CD4-positive, alpha-beta memory T cell (primary cell): ENCODE measurements at regions not wholly inside any gene's neighbourhood (a gene's known extent, or its start where the extent isn't known, plus 50 kb on each side); places are given as distances from the start of the nearest gene placed in this dataset.

ENCODE experiments used
- CTCF ChIA-PET: fragments of 350-600 bp; sonication (Branson Sonifier 250); formaldehyde crosslinking; loops from one replicate; lab custom pipeline; 2021; ENCODE audit warnings: inconsistent platforms; ENCODE audit not compliant: partially characterized antibody; lab: Charles Lee
- POLR2A ChIA-PET: fragments of 350-600 bp; sonication (Branson Sonifier 250); formaldehyde crosslinking; loops from one replicate; lab custom pipeline; 2021; ENCODE audit not compliant: partially characterized antibody; lab: Charles Lee
- DNase-seq, 5 donors: peaks; one replicate each; pipeline versions ENCODE4 v3.0.0 to v3.0.0-alpha.2; 2020 to 2022; ENCODE audit warnings: mixed read lengths in 1 of 5
- H3K27ac ChIP-seq: one replicate; pipeline ENCODE4 v1.7.0; 2013; ENCODE audit warnings: low read depth, low read length
- H3K27me3 ChIP-seq: 2 replicates; pipeline ENCODE4 v1.7.0; 2013; ENCODE audit warnings: mild to moderate bottlenecking, low read length, moderate library complexity; ENCODE audit not compliant: insufficient read depth
- H3K36me3 ChIP-seq: 2 replicates; pipeline ENCODE4 v1.7.0; 2013; ENCODE audit warnings: mild to moderate bottlenecking, low read length, moderate library complexity; ENCODE audit not compliant: insufficient read depth
- H3K4me1 ChIP-seq: 2 replicates; pipeline ENCODE4 v1.7.0; 2013; ENCODE audit warnings: mild to moderate bottlenecking, low read length, moderate library complexity; ENCODE audit not compliant: insufficient read depth
- H3K4me3 ChIP-seq, 2 donors: one replicate each; pipeline ENCODE4 v1.7.0; 2013; ENCODE audit warnings: low read length in 2 of 2, mild to moderate bottlenecking in 1 of 2
- H3K9me3 ChIP-seq, 2 donors: one replicate each; pipeline ENCODE4 v1.7.0; 2013; ENCODE audit warnings: low read length in 2 of 2, control low read depth in 1 of 2; ENCODE audit not compliant: control insufficient read depth in 1 of 2
- H3K27ac Mint-ChIP-seq, 7 donors: one replicate each; pipeline ENCODE4 v1.8.0; 2020 to 2021; ENCODE audit warnings: mixed read lengths in 7 of 7, mild to moderate bottlenecking in 6 of 7, inconsistent platforms in 3 of 7, moderate library complexity in 3 of 7
- H3K27me3 Mint-ChIP-seq, 2 donors: one replicate each; pipeline ENCODE4 v1.8.0; 2020 to 2021; ENCODE audit warnings: mixed read lengths in 2 of 2
- H3K36me3 Mint-ChIP-seq, 2 donors: one replicate each; pipeline ENCODE4 v1.8.0; 2020 to 2021; ENCODE audit warnings: mixed read lengths in 2 of 2, inconsistent platforms in 1 of 2, mild to moderate bottlenecking in 1 of 2
- H3K4me1 Mint-ChIP-seq, 4 donors: one replicate each; pipeline ENCODE4 v1.8.0; 2020 to 2021; ENCODE audit warnings: mixed read lengths in 4 of 4, mild to moderate bottlenecking in 1 of 4
- H3K4me3 Mint-ChIP-seq, 8 donors: one replicate each; pipeline ENCODE4 v1.8.0; 2020 to 2021; ENCODE audit warnings: mixed read lengths in 8 of 8, mild to moderate bottlenecking in 7 of 8, moderate library complexity in 6 of 8, inconsistent platforms in 3 of 8
- H3K9me3 Mint-ChIP-seq, 8 donors: one replicate each; pipeline ENCODE4 v1.8.0; 2020 to 2021; ENCODE audit warnings: mixed read lengths in 8 of 8, mild to moderate bottlenecking in 5 of 8, inconsistent platforms in 3 of 8, moderate library complexity in 1 of 8
- intact Hi-C: fragments of 100-400 bp; cut with micrococcal nuclease; formaldehyde crosslinking; loops from one replicate; pipeline ENCODE4 v1.15.1; 2023

GRCh38 chr2:14445670-14446069 is 186.8 kb upstream of the LRATD1 start:
- intact Hi-C loops, result no loop called here
- Histone ChIP-seq H3K4me1 (no peaks in the 10 kb centered on the region), H3K4me3 (no peak overlapping the region), H3K36me3 (no peaks in the 10 kb centered on the region), H3K9me3 (no peaks in the 10 kb centered on the region), H3K27me3 (no peaks in the 10 kb centered on the region), H3K27ac (no peak overlapping the region)
- no peak overlapping the region for H3K4me3 Mint-ChIP-seq
- POLR2A ChIA-PET, result no interaction called here
- no peaks in the 10 kb centered on the region for H3K27me3 Mint-ChIP-seq
- peaks cover 0 to 9% (median 3%) of the 10 kb centered on the region in 8 donors for H3K9me3 Mint-ChIP-seq
- H3K4me1 Mint-ChIP-seq, result no peaks in the 10 kb centered on the region
- DNase-seq, result no peak
- H3K27ac Mint-ChIP-seq, result no peak overlapping the region
- CTCF ChIA-PET, result no interaction called here
- no peaks in the 10 kb centered on the region for H3K36me3 Mint-ChIP-seq

DNA sequence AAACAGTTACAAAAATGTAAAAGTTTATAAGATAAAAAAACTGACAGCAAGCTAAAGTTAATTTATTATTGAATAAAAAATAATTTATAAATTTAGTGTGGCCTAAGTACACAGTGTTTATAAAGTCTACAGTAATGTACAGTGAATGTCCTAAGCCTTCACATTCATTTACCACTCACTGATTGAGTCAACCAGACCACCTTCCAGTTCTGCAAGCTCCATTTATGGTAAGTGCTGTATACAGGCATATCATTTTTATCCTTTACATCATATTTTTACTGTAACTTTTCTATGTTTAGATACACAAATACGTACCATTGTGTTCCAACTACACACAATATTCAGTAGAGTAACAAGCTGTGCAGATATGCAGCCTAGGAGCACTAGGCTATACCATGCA is 184.2 kb upstream of the LRATD1 start:
- Mint-ChIP-seq H3K27me3 (no peaks in the 10 kb centered on the region), H3K4me1 (no peaks in the 10 kb centered on the region), H3K36me3 (no peaks in the 10 kb centered on the region), H3K9me3 (peaks cover 0 to 11% (median 3%) of the 10 kb centered on the region in 8 donors), H3K27ac (no peak overlapping the region), H3K4me3 (no peak overlapping the region)
- DNase-seq, result no peak
- H3K27ac ChIP-seq, result no peak overlapping the region
- CTCF ChIA-PET, result no interaction called here
- H3K9me3 ChIP-seq, result no peaks in the 10 kb centered on the region
- H3K27me3 ChIP-seq, result no peaks in the 10 kb centered on the region
- POLR2A ChIA-PET, result no interaction called here
- no peaks in the 10 kb centered on the region for H3K36me3 ChIP-seq
- intact Hi-C loops, result no loop called here
- H3K4me1 ChIP-seq, result no peaks in the 10 kb centered on the region
- no peak overlapping the region for H3K4me3 ChIP-seq

- H3K4me3 ChIP-seq, result no peak overlapping the region
- intact Hi-C loops, result no loop called here
- Mint-ChIP-seq H3K36me3 (no peaks in the 10 kb centered on the region), H3K4me3 (no peak overlapping the region), H3K27me3 (no peaks in the 10 kb centered on the region), H3K27ac (no peak overlapping the region), H3K9me3 (peaks cover 0 to 14% (median 3%) of the 10 kb centered on the region in 8 donors), H3K4me1 (no peaks in the 10 kb centered on the region)
- H3K27ac ChIP-seq, result no peak overlapping the region
- DNase-seq, result no peak
- ChIA-PET CTCF (no interaction called here), POLR2A (no interaction called here)
- no peaks in the 10 kb centered on the region for H3K36me3 ChIP-seq
- H3K9me3 ChIP-seq, result no peaks in the 10 kb centered on the region
- H3K4me1 ChIP-seq, result no peaks in the 10 kb centered on the region
- no peaks in the 10 kb centered on the region for H3K27me3 ChIP-seq
Measured at GRCh38 chr2:14451312-14451711, 181.2 kb upstream of the LRATD1 start.

- intact Hi-C loops, result no loop called here
- CTCF ChIA-PET, result no interaction called here
- no peak for DNase-seq
- POLR2A ChIA-PET, result no interaction called here
- no peak overlapping the region for H3K4me3 Mint-ChIP-seq
- no peaks in the 10 kb centered on the region for H3K36me3 Mint-ChIP-seq
- H3K4me1 Mint-ChIP-seq, result no peaks in the 10 kb centered on the region
- no peaks in the 10 kb centered on the region for H3K27me3 ChIP-seq
- no peaks in the 10 kb centered on the region for H3K9me3 ChIP-seq
- H3K4me3 ChIP-seq, result no peak overlapping the region
- no peak overlapping the region for H3K27ac ChIP-seq
- no peaks in the 10 kb centered on the region for H3K27me3 Mint-ChIP-seq
- H3K27ac Mint-ChIP-seq, result no peak overlapping the region
- no peaks in the 10 kb centered on the region for H3K36me3 ChIP-seq
- H3K9me3 Mint-ChIP-seq, result peaks cover 0 to 14% (median 3%) of the 10 kb centered on the region in 8 donors
- no peaks in the 10 kb centered on the region for H3K4me1 ChIP-seq
Measured at GRCh38 chr2:14454202-14454601, 178.3 kb upstream of the LRATD1 start.

DNA sequence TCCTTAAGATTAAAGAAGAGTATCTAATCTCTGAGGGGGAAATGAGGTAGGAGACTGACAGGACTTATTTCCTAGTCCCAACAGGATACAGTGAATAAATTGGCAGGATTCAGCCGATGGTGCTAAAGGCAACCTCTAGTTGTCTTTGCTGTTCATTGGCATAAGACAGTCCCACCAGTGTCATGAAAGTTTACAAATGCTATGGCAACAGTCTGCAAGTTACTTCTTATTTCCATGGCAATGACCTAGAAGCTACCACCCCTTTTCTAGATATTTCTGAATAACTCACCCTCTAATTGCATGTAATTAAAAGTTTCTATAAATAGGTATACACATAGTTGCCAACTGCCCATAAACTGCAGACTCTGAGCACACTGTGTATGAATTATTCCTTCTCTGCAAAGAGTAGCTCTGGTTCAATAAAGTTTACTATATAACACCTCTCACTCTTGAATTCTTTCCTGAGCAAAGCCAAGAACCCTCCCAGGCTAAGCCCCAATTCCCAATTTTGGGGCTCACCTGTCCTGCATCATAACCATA is 172.7 kb upstream of the LRATD1 start:
- H3K36me3 Mint-ChIP-seq, result no peaks in the 10 kb centered on the region

DNA sequence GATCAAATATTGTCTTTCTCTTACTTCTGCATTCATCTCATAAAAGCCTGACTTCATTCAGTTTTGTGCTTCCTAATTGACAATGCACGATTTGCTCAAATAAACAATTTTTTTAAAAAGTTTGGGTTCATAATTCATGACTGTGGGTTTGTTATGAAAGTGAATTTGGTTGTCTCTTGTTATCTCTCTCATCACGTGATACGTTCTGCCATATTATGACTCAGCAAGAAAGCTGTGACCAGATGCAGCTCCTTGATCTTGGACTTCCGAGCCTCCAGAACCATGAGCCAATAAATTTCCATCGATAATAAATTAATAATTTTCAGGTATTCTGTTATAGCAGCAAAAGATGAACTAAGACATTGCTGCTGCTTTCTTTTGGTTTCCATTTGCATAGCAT is 156.5 kb upstream of the LRATD1 start:
- Mint-ChIP-seq H3K4me1 (no peaks in the 10 kb centered on the region), H3K36me3 (no peaks in the 10 kb centered on the region), H3K27ac (no peak overlapping the region), H3K9me3 (peaks cover 0 to 5% (median 2%) of the 10 kb centered on the region in 8 donors), H3K4me3 (no peak overlapping the region), H3K27me3 (no peaks in the 10 kb centered on the region)
- ChIA-PET CTCF (no interaction called here), POLR2A (no interaction called here)
- Histone ChIP-seq H3K27ac (no peak overlapping the region), H3K36me3 (no peaks in the 10 kb centered on the region), H3K9me3 (no peaks in the 10 kb centered on the region), H3K4me1 (no peaks in the 10 kb centered on the region), H3K4me3 (no peak overlapping the region), H3K27me3 (no peaks in the 10 kb centered on the region)
- intact Hi-C loops, result no loop called here
- DNase-seq, result no peak

More for the DNA sequence above, 172.7 kb upstream of the LRATD1 start:
- Histone ChIP-seq H3K4me1 (no peaks in the 10 kb centered on the region), H3K36me3 (no peaks in the 10 kb centered on the region), H3K27me3 (no peaks in the 10 kb centered on the region), H3K27ac (no peak overlapping the region), H3K4me3 (no peak overlapping the region), H3K9me3 (no peaks in the 10 kb centered on the region)
- ChIA-PET CTCF (no interaction called here), POLR2A (no interaction called here)
- no peak for DNase-seq
- Mint-ChIP-seq H3K27ac (no peak overlapping the region), H3K9me3 (peaks cover 0 to 9% (median 3%) of the 10 kb centered on the region in 8 donors), H3K4me3 (no peak overlapping the region), H3K4me1 (no peaks in the 10 kb centered on the region), H3K27me3 (no peaks in the 10 kb centered on the region)
- intact Hi-C loops, result no loop called here

DNA sequence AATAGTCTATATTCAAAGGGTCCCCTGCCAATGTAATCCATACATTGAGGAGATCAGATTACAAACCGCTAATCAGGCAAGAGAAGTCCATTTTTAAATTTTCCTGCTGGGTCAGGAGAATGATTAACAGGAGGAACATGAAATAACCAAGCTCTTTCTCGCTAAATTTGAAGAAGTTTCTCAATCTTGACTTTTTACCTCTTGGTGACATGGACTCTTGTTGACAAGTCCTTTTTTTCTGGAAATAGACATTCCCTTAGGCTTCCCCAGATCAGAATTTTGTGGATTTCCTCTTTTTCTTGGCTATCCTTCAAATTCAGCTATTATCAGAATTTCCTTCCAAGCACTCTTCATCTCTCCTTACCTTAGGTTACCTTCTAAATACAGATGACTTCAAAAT is 153.0 kb upstream of the LRATD1 start:
- Histone ChIP-seq H3K27ac (no peak overlapping the region), H3K4me1 (no peaks in the 10 kb centered on the region), H3K36me3 (no peaks in the 10 kb centered on the region), H3K9me3 (no peaks in the 10 kb centered on the region), H3K27me3 (no peaks in the 10 kb centered on the region), H3K4me3 (no peak overlapping the region)
- DNase-seq, result no peak
- H3K4me3 Mint-ChIP-seq, result no peak overlapping the region
- no peaks in the 10 kb centered on the region for H3K36me3 Mint-ChIP-seq
- ChIA-PET POLR2A (no interaction called here), CTCF (no interaction called here)
- H3K27me3 Mint-ChIP-seq, result no peaks in the 10 kb centered on the region
- H3K4me1 Mint-ChIP-seq, result no peaks in the 10 kb centered on the region
- peaks cover 0 to 11% (median 4%) of the 10 kb centered on the region in 8 donors for H3K9me3 Mint-ChIP-seq
- H3K27ac Mint-ChIP-seq, result no peak overlapping the region
- intact Hi-C loops, result no loop called here

- H3K27ac Mint-ChIP-seq, result no peak overlapping the region
- H3K36me3 Mint-ChIP-seq, result no peaks in the 10 kb centered on the region
- H3K4me1 Mint-ChIP-seq, result no peaks in the 10 kb centered on the region
- H3K27me3 ChIP-seq, result no peaks in the 10 kb centered on the region
- H3K4me3 ChIP-seq, result no peak overlapping the region
- intact Hi-C loops, result no loop called here
- no peaks in the 10 kb centered on the region for H3K9me3 ChIP-seq
- no peak for DNase-seq
- H3K9me3 Mint-ChIP-seq, result peaks cover 0 to 11% (median 4%) of the 10 kb centered on the region in 8 donors
- no peak overlapping the region for H3K4me3 Mint-ChIP-seq
- no peaks in the 10 kb centered on the region for H3K4me1 ChIP-seq
- H3K27ac ChIP-seq, result no peak overlapping the region
- no peaks in the 10 kb centered on the region for H3K36me3 ChIP-seq
- H3K27me3 Mint-ChIP-seq, result no peaks in the 10 kb centered on the region
- CTCF ChIA-PET, result no interaction called here
- POLR2A ChIA-PET, result no interaction called here
Measured at GRCh38 chr2:14480120-14480519, 152.4 kb upstream of the LRATD1 start.
